Adrenal gland (tissue), 5 donors: ENCODE measurements at regions not wholly inside any gene's neighbourhood (a gene's known extent, or its start where the extent isn't known, plus 50 kb on each side); places are given as distances from the start of the nearest gene placed in this dataset.

Experiments used
- CTCF ChIP-seq, 6 experiments: fragments of 450-650 bp in 4 of 6; fragments of 200-600 bp in 2 of 6; sonication (generic) in 1 of 6; IDR thresholded peaks; 1 replicate in 5 of 6; 2 replicates in 1 of 6; pipeline versions ENCODE4 v1.5.1 to v1.8.0; 2016 to 2021; ENCODE audit warnings: antibody characterized with exemption in 6 of 6, mild to moderate bottlenecking in 2 of 6, moderate library complexity in 1 of 6
- POLR2A ChIP-seq, 2 donors: fragments of 450-650 bp; IDR thresholded peaks; one replicate each; pipeline ENCODE4 v1.6.1; 2017; ENCODE audit warnings: antibody characterized with exemption in 2 of 2, mild to moderate bottlenecking in 2 of 2, moderate library complexity in 1 of 2
- donor health status: DM: no; HTN: no; CAD: no.

- TF ChIP-seq CTCF (IDR thresholded peaks at IDR 0.05) (no peak), POLR2A (IDR thresholded peaks at IDR 0.05) (no peak)
These were observed 109.5 kb upstream of the EEF2KMT start for GRCh38 chr16:5207001-5207523.
